GM19455 (cell line): ENCODE measurements at regions not wholly inside any gene's neighbourhood (a gene's known extent, or its start where the extent isn't known, plus 50 kb on each side); places are given as distances from the start of the nearest gene placed in this dataset.

Experiments used
- ATAC-seq: cut with Tn5 transposase; IDR thresholded peaks from one replicate; pipeline ENCODE4 v1.9.1; 2021; ENCODE audit not compliant: unreplicated experiment

- ATAC-seq, result no peak
Observed at GRCh38 chr11:41963406-41963805, 504.0 kb upstream of the LRRC4C start.

GRCh38 chr11:41970681-41971080 lies 511.2 kb upstream of the LRRC4C start:
- no peak for ATAC-seq

GRCh38 chr11:41971592-41971991 lies 512.1 kb upstream of the LRRC4C start:
- no peak for ATAC-seq

GRCh38 chr11:41978945-41979344 lies 519.5 kb upstream of the LRRC4C start:
- no peak for ATAC-seq

- ATAC-seq, result no peak
Observed at GRCh38 chr11:41980741-41981140, 521.3 kb upstream of the LRRC4C start.

- no peak for ATAC-seq
Observed at GRCh38 chr11:41982276-41982675, 522.8 kb upstream of the LRRC4C start.

- no peak for ATAC-seq
Observed at GRCh38 chr11:41982975-41983374, 523.5 kb upstream of the LRRC4C start.

- ATAC-seq, result no peak
Observed at GRCh38 chr11:41983475-41983874, 524.0 kb upstream of the LRRC4C start.

- no peak for ATAC-seq
Observed at GRCh38 chr11:41984023-41984422, 524.6 kb upstream of the LRRC4C start.

GRCh38 chr11:41985799-41986198 lies 526.3 kb upstream of the LRRC4C start:
- no peak for ATAC-seq

GRCh38 chr11:41988951-41989572 lies 529.6 kb upstream of the LRRC4C start:
- no peak for ATAC-seq

- no peak for ATAC-seq
Observed at GRCh38 chr11:41989823-41990380, 530.5 kb upstream of the LRRC4C start.

- no peak for ATAC-seq
Observed at GRCh38 chr11:41996533-41996932, 537.1 kb upstream of the LRRC4C start.

- ATAC-seq, result no peak
Observed at GRCh38 chr11:41997844-41998401, 538.5 kb upstream of the LRRC4C start.

- no peak for ATAC-seq
Observed at GRCh38 chr11:41999066-41999465, 539.6 kb upstream of the LRRC4C start.

GRCh38 chr11:42003801-42004200 lies 544.3 kb upstream of the LRRC4C start:
- no peak for ATAC-seq

GRCh38 chr11:42006766-42007165 lies 547.3 kb upstream of the LRRC4C start:
- ATAC-seq, result no peak

- no peak for ATAC-seq
Observed at GRCh38 chr11:42012271-42012670, 552.8 kb upstream of the LRRC4C start.

GRCh38 chr11:42013656-42014201 lies 554.3 kb upstream of the LRRC4C start:
- no peak for ATAC-seq

- ATAC-seq, result no peak
Observed at GRCh38 chr11:42021911-42022310, 562.5 kb upstream of the LRRC4C start.

GRCh38 chr11:42023267-42023666 lies 563.8 kb upstream of the LRRC4C start:
- no peak for ATAC-seq

GRCh38 chr11:42025121-42025803 lies 565.8 kb upstream of the LRRC4C start:
- ATAC-seq, result no peak
